ENCODE measurements at regions not wholly inside any gene's neighbourhood (a gene's known extent, or its start where the extent isn't known, plus 50 kb on each side); places are given as distances from the start of the nearest gene placed in this dataset.
"Not testable (repeated sequence)": the region's sequence is repeated elsewhere in the genome, so short reads cannot be mapped to it uniquely, and the experiment has no call there.

- TF ChIP-seq, protein P1, sequence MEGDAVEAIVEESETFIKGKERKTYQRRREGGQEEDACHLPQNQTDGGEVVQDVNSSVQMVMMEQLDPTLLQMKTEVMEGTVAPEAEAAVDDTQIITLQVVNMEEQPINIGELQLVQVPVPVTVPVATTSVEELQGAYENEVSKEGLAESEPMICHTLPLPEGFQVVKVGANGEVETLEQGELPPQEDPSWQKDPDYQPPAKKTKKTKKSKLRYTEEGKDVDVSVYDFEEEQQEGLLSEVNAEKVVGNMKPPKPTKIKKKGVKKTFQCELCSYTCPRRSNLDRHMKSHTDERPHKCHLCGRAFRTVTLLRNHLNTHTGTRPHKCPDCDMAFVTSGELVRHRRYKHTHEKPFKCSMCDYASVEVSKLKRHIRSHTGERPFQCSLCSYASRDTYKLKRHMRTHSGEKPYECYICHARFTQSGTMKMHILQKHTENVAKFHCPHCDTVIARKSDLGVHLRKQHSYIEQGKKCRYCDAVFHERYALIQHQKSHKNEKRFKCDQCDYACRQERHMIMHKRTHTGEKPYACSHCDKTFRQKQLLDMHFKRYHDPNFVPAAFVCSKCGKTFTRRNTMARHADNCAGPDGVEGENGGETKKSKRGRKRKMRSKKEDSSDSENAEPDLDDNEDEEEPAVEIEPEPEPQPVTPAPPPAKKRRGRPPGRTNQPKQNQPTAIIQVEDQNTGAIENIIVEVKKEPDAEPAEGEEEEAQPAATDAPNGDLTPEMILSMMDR (IDR thresholded peaks at IDR 0.05) = not testable (repeated sequence)
- TF ChIP-seq POLR2A (IDR thresholded peaks at IDR 0.05) = not testable (repeated sequence)
These were observed 89.5 kb upstream of the COP1 start for GRCh38 chr1:176296602-176297001.
